ENCODE measurements at regions not wholly inside any gene's neighbourhood (a gene's known extent, or its start where the extent isn't known, plus 50 kb on each side); places are given as distances from the start of the nearest gene placed in this dataset.

- no peak for TF ChIP-seq E2F4 (CRISPR knock-in tag; IDR thresholded peaks at IDR 0.05; ENCODE audit: borderline replicate concordance, low read depth)
- TF ChIP-seq RELA (CRISPR knock-in tag; IDR thresholded peaks at IDR 0.05; ENCODE audit: borderline replicate concordance), result no peak
- no peak for TF ChIP-seq PREB (CRISPR knock-in tag; IDR thresholded peaks at IDR 0.05; ENCODE audit: borderline replicate concordance)
- no peak for TF ChIP-seq AFF4 (CRISPR knock-in tag; IDR thresholded peaks at IDR 0.05; ENCODE audit: borderline replicate concordance)
- no peak for TF ChIP-seq FOXK1 (CRISPR knock-in tag; IDR thresholded peaks at IDR 0.05)
- no peak for TF ChIP-seq FOXP4 (CRISPR knock-in tag; IDR thresholded peaks at IDR 0.05)
- no peak for TF ChIP-seq ARID4B (CRISPR knock-in tag; IDR thresholded peaks at IDR 0.05; ENCODE audit: borderline replicate concordance)
- TF ChIP-seq FOXJ3 (CRISPR knock-in tag; IDR thresholded peaks at IDR 0.05; ENCODE audit: borderline replicate concordance), result no peak
- TF ChIP-seq SMAD4 (CRISPR knock-in tag; IDR thresholded peaks at IDR 0.05), result no peak
- TF ChIP-seq E2F5 (CRISPR knock-in tag; IDR thresholded peaks at IDR 0.05), result no peak
Observed at GRCh38 chr14:34081576-34082136, 130.8 kb upstream of the EGLN3 start (continued).

GRCh38 chr14:34081101-34081575 is 130.3 kb upstream of the EGLN3 start:
- ATAC-seq, result no peak
- no peak for DNase-seq (ENCODE audit: low spot score)
- Mint-ChIP-seq H3K4me3 (no peak overlapping the region), H3K27me3 (ENCODE audit: low read depth) (peaks cover 12% of the 10 kb centered on the region), H3K9me3 (no peaks in the 10 kb centered on the region), H3K27ac (peak overlapping the region; percentile 11; the same call in 1 of the 2 replicates), H3K36me3 (no peaks in the 10 kb centered on the region), H3K4me1 (peaks cover 6% of the 10 kb centered on the region)
- ChIA-PET CTCF (interaction anchor here (1.3 to 2.3 kb wide), 3 partner anchors 17 to 242 kb away, joined by 3 to 13 read pairs (median 5); no protein-coding TSS in a partner anchor), POLR2A (no interaction called here)
- TF ChIP-seq NR1H2 (CRISPR knock-in tag; IDR thresholded peaks at IDR 0.05), result no peak
- no peak for TF ChIP-seq ZNF317 (CRISPR knock-in tag; IDR thresholded peaks at IDR 0.05; ENCODE audit: borderline replicate concordance, low read depth)
- no peak for TF ChIP-seq AFF4 (CRISPR knock-in tag; IDR thresholded peaks at IDR 0.05; ENCODE audit: borderline replicate concordance)
- no peak for TF ChIP-seq STAT6 (CRISPR knock-in tag; conservative IDR thresholded peaks at IDR 0.05; ENCODE audit: low read depth)
